IMR-90 (cell line): ENCODE measurements at regions not wholly inside any gene's neighbourhood (a gene's known extent, or its start where the extent isn't known, plus 50 kb on each side); places are given as distances from the start of the nearest gene placed in this dataset.

Experiments
- ATAC-seq: fragments of 200-7000 bp; cut with Tn5 transposase; 2 replicates; pipeline ENCODE4 v1.9.1; 2020; ENCODE audit warnings: low read depth, mild to moderate bottlenecking, moderate library complexity
- BruUV-seq: library from RNA; stranded (reverse); fragments of 400-500 nt; replicated peaks from 2 replicates; lab custom pipeline; 2021; lab: Mats Ljungman, UMichigan
- CTCF ChIA-PET: fragments of 300-600 bp; formaldehyde crosslinking; extraction: SDS; loops from one replicate; lab custom pipeline; 2021; ENCODE audit warnings: antibody characterized with exemption; lab: Yijun Ruan, JAX
- POLR2A ChIA-PET: fragments of 300-600 bp; sonication (Branson Sonifier 250); formaldehyde crosslinking; loops from one replicate; lab custom pipeline; 2022; ENCODE audit warnings: antibody characterized with exemption; ENCODE audit not compliant: unreplicated experiment; lab: Charles Lee
- DNase-seq: peaks from one replicate; pipeline ENCODE4 v3.0.0; 2013
- H2AFZ ChIP-seq: replicated peaks from 2 replicates; pipeline ENCODE3; 2013; ENCODE audit warnings: low read length, mild to moderate bottlenecking; ENCODE audit not compliant: poor library complexity
- H2AK5ac ChIP-seq: 2 replicates; pipeline ENCODE4 v1.6.1; 2013; ENCODE audit warnings: low read depth, low read length, inconsistent platforms
- H2AK9ac ChIP-seq: replicated peaks from 2 replicates; pipeline ENCODE3; 2013; ENCODE audit warnings: mild to moderate bottlenecking, low read depth, low read length, moderate library complexity; ENCODE audit not compliant: poor library complexity
- H2BK120ac ChIP-seq: 2 replicates; pipeline ENCODE4 v1.6.1; 2013; ENCODE audit warnings: low read depth, low read length, inconsistent platforms
- H2BK15ac ChIP-seq: 3 replicates; pipeline ENCODE4 v1.6.1; 2013; ENCODE audit warnings: low read depth, low read length, inconsistent platforms
- H2BK20ac ChIP-seq: 2 replicates; pipeline ENCODE4 v1.6.1; 2013; ENCODE audit warnings: low read depth, mild to moderate bottlenecking, inconsistent platforms, low read length, moderate library complexity
- H2BK5ac ChIP-seq: 2 replicates; pipeline ENCODE4 v1.6.1; 2013; ENCODE audit warnings: mild to moderate bottlenecking, low read depth, low read length, inconsistent platforms; ENCODE audit not compliant: poor library complexity, severe bottlenecking
- H3K14ac ChIP-seq: replicated peaks from 2 replicates; pipeline ENCODE4 v1.6.1; 2013; ENCODE audit warnings: low read depth, low read length, inconsistent platforms
- H3K18ac ChIP-seq: 2 replicates; pipeline ENCODE4 v1.6.1; 2013; ENCODE audit warnings: low read depth, low read length, control low read depth
- H3K23ac ChIP-seq: 2 replicates; pipeline ENCODE4 v1.6.1; 2013; ENCODE audit warnings: low read depth, low read length, inconsistent platforms
- H3K27ac ChIP-seq: 2 replicates; pipeline ENCODE4 v1.5.1; 2013; ENCODE audit warnings: mild to moderate bottlenecking, control low read depth, low read length; ENCODE audit not compliant: insufficient read depth
- H3K27me3 ChIP-seq: 2 replicates; pipeline ENCODE4 v1.6.1; 2013; ENCODE audit warnings: low read length; ENCODE audit not compliant: control insufficient read depth, insufficient read depth
- H3K36me3 ChIP-seq: 2 replicates; pipeline ENCODE4 v1.6.1; 2013; ENCODE audit warnings: low read length, mixed read lengths; ENCODE audit not compliant: control insufficient read depth, insufficient read depth
- H3K4ac ChIP-seq: 2 replicates; pipeline ENCODE4 v1.6.1; 2013; ENCODE audit warnings: low read depth, low read length, inconsistent platforms
- H3K4me1 ChIP-seq: 2 replicates; pipeline ENCODE4 v1.6.1; 2013; ENCODE audit warnings: low read length, mixed read lengths; ENCODE audit not compliant: control insufficient read depth, insufficient read depth
- H3K4me2 ChIP-seq: 2 replicates; pipeline ENCODE4 v1.6.1; 2013; ENCODE audit warnings: low read depth, mild to moderate bottlenecking, control low read depth, low read length, moderate library complexity
- H3K4me3 ChIP-seq: 2 replicates; pipeline ENCODE4 v1.5.1; 2013; ENCODE audit warnings: low read depth, mild to moderate bottlenecking, control low read depth, low read length, moderate library complexity; ENCODE audit not compliant: insufficient read depth
- H3K56ac ChIP-seq: 2 replicates; pipeline ENCODE4 v1.6.1; 2013; ENCODE audit warnings: low read length, inconsistent platforms; ENCODE audit not compliant: insufficient read depth; ENCODE audit errors: extremely low read depth
- H3K79me1 ChIP-seq, 2 experiments: 2 replicates each; pipeline ENCODE4 v1.6.1; 2013; ENCODE audit warnings: low read length in 2 of 2, inconsistent platforms in 1 of 2, low read depth in 1 of 2
- H3K9ac ChIP-seq: 2 replicates; pipeline ENCODE4 v1.6.1; 2013; ENCODE audit warnings: low read depth, low read length, control low read depth
- H3K9me1 ChIP-seq: 2 replicates; pipeline ENCODE4 v1.6.1; 2013; ENCODE audit warnings: low read length, inconsistent platforms; ENCODE audit not compliant: insufficient read depth
- H3K9me3 ChIP-seq: 2 replicates; pipeline ENCODE4 v1.6.1; 2013; ENCODE audit warnings: low read length; ENCODE audit not compliant: control insufficient read depth, insufficient read depth
- H4K20me1 ChIP-seq: 2 replicates; pipeline ENCODE4 v1.6.1; 2013; ENCODE audit warnings: low read length, inconsistent platforms; ENCODE audit not compliant: insufficient read depth
- H4K5ac ChIP-seq: 2 replicates; pipeline ENCODE4 v1.6.1; 2013; ENCODE audit warnings: mild to moderate bottlenecking, low read depth, low read length, control low read depth
- H4K8ac ChIP-seq, 2 experiments: 2 replicates each; pipeline ENCODE4 v1.6.1; 2013; ENCODE audit warnings: low read depth in 2 of 2, low read length in 2 of 2, control low read depth in 1 of 2, inconsistent platforms in 1 of 2
- H4K91ac ChIP-seq: 2 replicates; pipeline ENCODE4 v1.6.1; 2013; ENCODE audit warnings: low read depth, low read length, inconsistent platforms; ENCODE audit not compliant: insufficient read depth
- BHLHE40 ChIP-seq: fragments of 150-350 bp; IDR thresholded peaks from 2 replicates; pipeline ENCODE4 v1.6.1; 2016; ENCODE audit warnings: mild to moderate bottlenecking, low read depth, low read length
- CEBPB ChIP-seq: IDR thresholded peaks from 2 replicates; pipeline ENCODE4 v1.6.1; 2012; ENCODE audit warnings: low read depth, low read length, improper control_type of control experiment
- CHD1 ChIP-seq: IDR thresholded peaks from 2 replicates; pipeline ENCODE4 v1.6.1; 2012; ENCODE audit warnings: low read depth, low read length, improper control_type of control experiment
- ELK1 ChIP-seq: fragments of 150-350 bp; IDR thresholded peaks from 2 replicates; pipeline ENCODE4 v1.6.1; 2016; ENCODE audit warnings: low read depth, mild to moderate bottlenecking, low read length, moderate library complexity, borderline replicate concordance
- FOS ChIP-seq: fragments of 150-350 bp; IDR thresholded peaks from 2 replicates; pipeline ENCODE4 v1.6.1; 2016; ENCODE audit warnings: low read depth, low read length
- MAFK ChIP-seq: IDR thresholded peaks from 2 replicates; pipeline ENCODE4 v1.6.1; 2012; ENCODE audit warnings: low read depth, low read length, improper control_type of control experiment
- MAZ ChIP-seq: IDR thresholded peaks from 2 replicates; pipeline ENCODE4 v1.6.1; 2012; ENCODE audit warnings: low read depth, mild to moderate bottlenecking, low read length, improper control_type of control experiment, moderate library complexity, borderline replicate concordance
- MXI1 ChIP-seq: IDR thresholded peaks from 2 replicates; pipeline ENCODE4 v1.6.1; 2012; ENCODE audit warnings: low read depth, mild to moderate bottlenecking, low read length, moderate library complexity, borderline replicate concordance
- NFE2L2 ChIP-seq: fragments of 150-350 bp; IDR thresholded peaks from 2 replicates; pipeline ENCODE4 v1.6.1; 2016; ENCODE audit warnings: low read depth, mild to moderate bottlenecking, low read length
- POLR2A ChIP-seq: IDR thresholded peaks from 2 replicates; pipeline ENCODE4 v1.6.1; 2012; ENCODE audit warnings: mild to moderate bottlenecking, low read depth, low read length
- RCOR1 ChIP-seq: IDR thresholded peaks from 2 replicates; pipeline ENCODE4 v1.6.1; 2012; ENCODE audit warnings: mild to moderate bottlenecking, low read length, improper control_type of control experiment; ENCODE audit not compliant: insufficient replicate concordance
- RFX5 ChIP-seq: IDR thresholded peaks from 2 replicates; pipeline ENCODE4 v1.8.0; 2012; ENCODE audit warnings: low read depth, mild to moderate bottlenecking, low read length, moderate library complexity
- SMC3 ChIP-seq: fragments of 150-350 bp; IDR thresholded peaks from 2 replicates; pipeline ENCODE4 v1.6.1; 2016; ENCODE audit warnings: low read depth, mild to moderate bottlenecking, antibody characterized with exemption, low read length, moderate library complexity
- USF2 ChIP-seq: fragments of 150-350 bp; IDR thresholded peaks from 2 replicates; pipeline ENCODE4 v1.6.1; 2017; ENCODE audit warnings: mild to moderate bottlenecking, antibody characterized with exemption, low read length, low read depth
- WGBS, 2 experiments: methylation state at CpG; one replicate each; pipeline versions ENCODE4 v1.1.5 to v1.1.7; 2013; ENCODE audit warnings: missing lambda C conversion rate in 2 of 2; ENCODE audit not compliant: insufficient read length in 1 of 2; ENCODE audit errors: extremely low coverage in 2 of 2; 5-methylcytosine and 5-hydroxymethylcytosine counted together
- dilution Hi-C: fragments of 300-500 bp; cut with HindIII; formaldehyde crosslinking; loops from one replicate; pipeline ENCODE4 v1.14.3; 2018; ENCODE audit warnings: low sequenced_read_pairs; ENCODE audit not compliant: unreplicated experiment
- in situ Hi-C: fragments of 300-500 bp; cut with MboI; formaldehyde crosslinking; loops from 3 replicates; pipeline ENCODE4 v1.14.3; 2019; ENCODE audit warnings: low sequenced_read_pairs, inconsistent platforms, mixed read lengths
- intact Hi-C: fragments of 100-400 bp; cut with micrococcal nuclease; formaldehyde crosslinking; loops from 2 replicates; pipeline ENCODE4 v1.10.0; 2022

- ChIA-PET CTCF (no interaction called here), POLR2A (no interaction called here)
- H3K79me1 ChIP-seq: no peaks in the 10 kb centered on the region
- H3K27ac ChIP-seq: no peak overlapping the region
- ATAC-seq (no peak), DNase-seq (no peak)
- dilution Hi-C loops (no loop called here), in situ Hi-C loops (no loop called here), intact Hi-C loops (no loop called here)
- no peak overlapping the region for H2BK20ac ChIP-seq
- no peak overlapping the region for H3K56ac ChIP-seq
- H2AFZ ChIP-seq: no peak overlapping the region
- H4K20me1 ChIP-seq: no peaks in the 10 kb centered on the region
- H3K4me3 ChIP-seq: no peak overlapping the region
- H2BK5ac ChIP-seq: no peak overlapping the region
- no peak overlapping the region for H3K18ac ChIP-seq
- H3K14ac ChIP-seq: no peak overlapping the region
- no peak overlapping the region for H2AK9ac ChIP-seq
- no peak overlapping the region for H2AK5ac ChIP-seq
- no peak overlapping the region for H3K4me2 ChIP-seq
- H4K91ac ChIP-seq: no peak overlapping the region
- no peaks in the 10 kb centered on the region for H3K4me1 ChIP-seq
- H3K23ac ChIP-seq: no peak overlapping the region
- H3K27me3 ChIP-seq: no peaks in the 10 kb centered on the region
- no peak overlapping the region for H3K9ac ChIP-seq
- no peak overlapping the region for H2BK15ac ChIP-seq
- no peak overlapping the region for H4K5ac ChIP-seq
- H3K9me3 ChIP-seq: peaks cover 3% of the 10 kb centered on the region; the same call in 1 of the 2 replicates
- H4K8ac ChIP-seq: no peak overlapping the region
- BruUV-seq: no TSS peak
- H3K9me1 ChIP-seq: no peaks in the 10 kb centered on the region
- H2BK120ac ChIP-seq: no peak overlapping the region
- TF ChIP-seq SMC3 (no peak), POLR2A (no peak), BHLHE40 (no peak), CEBPB (no peak), RCOR1 (no peak), MXI1 (no peak), RFX5 (no peak), USF2 (no peak), CHD1 (no peak), ELK1 (no peak), FOS (no peak), MAFK (no peak), MAZ (no peak), NFE2L2 (no peak)
- H3K4ac ChIP-seq: no peak overlapping the region
- H3K36me3 ChIP-seq: no peaks in the 10 kb centered on the region
- WGBS, 2 experiments: 0% methylated on average over 1 of the region's 5 CpGs; no CpG with 5 or more reads in 1 of the 2 experiments
Observed at GRCh38 chr6:114989279-114989964, 646.6 kb upstream of the HS3ST5 start.
